H9 (cell line): ENCODE measurements at regions not wholly inside any gene's neighbourhood (a gene's known extent, or its start where the extent isn't known, plus 50 kb on each side); places are given as distances from the start of the nearest gene placed in this dataset.

Experiments used
- DNase-seq: peaks from one replicate; pipeline ENCODE4 v3.0.0-alpha.2; 2017
- H2AFZ ChIP-seq: one replicate; pipeline ENCODE4 v1.6.1; 2013; ENCODE audit warnings: mild to moderate bottlenecking, low read length, control low read depth, moderate library complexity
- H2AK5ac ChIP-seq: 2 replicates; pipeline ENCODE4 v1.6.1; 2013; ENCODE audit warnings: low read length, control low read depth, mixed read lengths; ENCODE audit not compliant: insufficient read length
- H2BK120ac ChIP-seq: one replicate; pipeline ENCODE4 v1.6.1; 2013; ENCODE audit warnings: low read depth, mild to moderate bottlenecking, low read length, control low read depth, inconsistent platforms; ENCODE audit not compliant: poor library complexity, severe bottlenecking
- H2BK12ac ChIP-seq: 2 replicates; pipeline ENCODE4 v1.6.1; 2013; ENCODE audit warnings: low read length, control low read depth, mixed read lengths, low read depth; ENCODE audit not compliant: insufficient read length
- H2BK15ac ChIP-seq: 2 replicates; pipeline ENCODE4 v1.6.1; 2013; ENCODE audit warnings: low read depth, low read length, control low read depth
- H2BK20ac ChIP-seq: one replicate; pipeline ENCODE4 v1.6.1; 2013; ENCODE audit warnings: low read depth, mild to moderate bottlenecking, low read length, control low read depth, inconsistent platforms; ENCODE audit not compliant: poor library complexity, severe bottlenecking
- H2BK5ac ChIP-seq: 2 replicates; pipeline ENCODE4 v1.6.1; 2013; ENCODE audit warnings: low read length, control low read depth, mixed read lengths; ENCODE audit not compliant: insufficient read length
- H3K14ac ChIP-seq: 2 replicates; pipeline ENCODE4 v1.6.1; 2013; ENCODE audit warnings: low read length, control low read depth; ENCODE audit not compliant: insufficient read depth
- H3K18ac ChIP-seq: 2 replicates; pipeline ENCODE4 v1.6.1; 2013; ENCODE audit warnings: low read depth, mild to moderate bottlenecking, mixed read lengths, low read length, control low read depth; ENCODE audit not compliant: insufficient read length
- H3K23ac ChIP-seq: 2 replicates; pipeline ENCODE4 v1.6.1; 2013; ENCODE audit warnings: low read length, control low read depth, mixed read lengths, low read depth; ENCODE audit not compliant: insufficient read length
- H3K23me2 ChIP-seq: 2 replicates; pipeline ENCODE4 v1.6.1; 2013; ENCODE audit warnings: low read depth, mild to moderate bottlenecking, mixed read lengths, low read length, control low read depth; ENCODE audit not compliant: insufficient read length, poor library complexity, severe bottlenecking
- H3K27ac ChIP-seq: 2 replicates; pipeline ENCODE4 v1.5.1; 2013; ENCODE audit warnings: low read length, control low read depth, mixed read lengths, low read depth; ENCODE audit not compliant: insufficient read length
- H3K27me3 ChIP-seq: 2 replicates; pipeline ENCODE4 v1.6.1; 2013; ENCODE audit warnings: low read length, control low read depth, inconsistent platforms; ENCODE audit not compliant: insufficient read depth
- H3K4ac ChIP-seq: 2 replicates; pipeline ENCODE4 v1.6.1; 2013; ENCODE audit warnings: low read depth, mild to moderate bottlenecking, control low read depth, inconsistent platforms, low read length, moderate library complexity
- H3K4me1 ChIP-seq: 2 replicates; pipeline ENCODE4 v1.6.1; 2013; ENCODE audit warnings: low read length, control low read depth, inconsistent platforms; ENCODE audit not compliant: insufficient read depth
- H3K4me2 ChIP-seq: 2 replicates; pipeline ENCODE4 v1.6.1; 2013; ENCODE audit warnings: low read length, control low read depth, mixed read lengths; ENCODE audit not compliant: insufficient read length, insufficient read depth
- H3K56ac ChIP-seq: 2 replicates; pipeline ENCODE4 v1.6.1; 2013; ENCODE audit warnings: low read depth, mild to moderate bottlenecking, mixed read lengths, low read length, control low read depth; ENCODE audit not compliant: insufficient read length
- H3K79me1 ChIP-seq: 2 replicates; pipeline ENCODE4 v1.6.1; 2013; ENCODE audit warnings: low read depth, mild to moderate bottlenecking, moderate library complexity, low read length, control low read depth, inconsistent platforms; ENCODE audit not compliant: insufficient read depth, poor library complexity, severe bottlenecking
- H3K79me2 ChIP-seq: 2 replicates; pipeline ENCODE4 v1.6.1; 2013; ENCODE audit warnings: low read length, control low read depth, inconsistent platforms; ENCODE audit not compliant: insufficient read depth
- H3K9ac ChIP-seq: 2 replicates; pipeline ENCODE4 v1.6.1; 2013; ENCODE audit warnings: low read length, control low read depth, mixed read lengths; ENCODE audit not compliant: insufficient read length; ENCODE audit errors: extremely low read depth
- H3K9me3 ChIP-seq: one replicate; pipeline ENCODE4 v1.6.1; 2013; ENCODE audit warnings: low read depth, low read length, inconsistent platforms; ENCODE audit not compliant: control insufficient read depth
- H3T11ph ChIP-seq: one replicate; pipeline ENCODE4 v1.6.1; 2013; ENCODE audit warnings: mild to moderate bottlenecking, low read length, control low read depth, inconsistent platforms
- H4K20me1 ChIP-seq: one replicate; pipeline ENCODE4 v1.6.1; 2013; ENCODE audit not compliant: control insufficient read depth, insufficient read length, insufficient read depth
- H4K5ac ChIP-seq: 2 replicates; pipeline ENCODE4 v1.6.1; 2013; ENCODE audit warnings: low read depth, mild to moderate bottlenecking, mixed read lengths, low read length, control low read depth; ENCODE audit not compliant: insufficient read length
- H4K8ac ChIP-seq: replicated peaks from 2 replicates; pipeline ENCODE4 v1.6.1; 2013; ENCODE audit warnings: low read length, control low read depth, mixed read lengths, low read depth; ENCODE audit not compliant: insufficient read length
- H4K91ac ChIP-seq: 2 replicates; pipeline ENCODE4 v1.6.1; 2013; ENCODE audit warnings: low read depth, mild to moderate bottlenecking, moderate library complexity, mixed read lengths, low read length, control low read depth; ENCODE audit not compliant: insufficient read length
- H3K27ac Mint-ChIP-seq, 3 experiments: 2 replicates in 2 of 3; 3 replicates in 1 of 3; pipeline ENCODE4 v1.8.0; 2020 to 2021; ENCODE audit warnings: mixed read lengths in 3 of 3, mild to moderate bottlenecking in 1 of 3, moderate library complexity in 1 of 3
- H3K27me3 Mint-ChIP-seq: 2 replicates; pipeline ENCODE4 v1.8.0; 2021; ENCODE audit warnings: low read depth, mild to moderate bottlenecking, moderate library complexity, mixed read lengths
- H3K36me3 Mint-ChIP-seq, 3 experiments: 2 replicates in 2 of 3; 3 replicates in 1 of 3; pipeline ENCODE4 v1.8.0; 2020 to 2021; ENCODE audit warnings: low read depth in 3 of 3, mixed read lengths in 3 of 3; ENCODE audit not compliant: insufficient read depth in 1 of 3
- H3K4me1 Mint-ChIP-seq, 2 experiments: 2 replicates each; pipeline ENCODE4 v1.8.0; 2020; ENCODE audit warnings: mixed read lengths in 2 of 2
- H3K4me3 Mint-ChIP-seq, 2 experiments: 2 replicates in 1 of 2; 3 replicates in 1 of 2; pipeline ENCODE4 v1.8.0; 2020 to 2021; ENCODE audit warnings: mild to moderate bottlenecking in 2 of 2, mixed read lengths in 2 of 2, moderate library complexity in 1 of 2
- H3K9me3 Mint-ChIP-seq, 2 experiments: 2 replicates in 1 of 2; 3 replicates in 1 of 2; pipeline ENCODE4 v1.8.0; 2020; ENCODE audit warnings: mild to moderate bottlenecking in 2 of 2, mixed read lengths in 2 of 2, moderate library complexity in 1 of 2
- WGBS: extraction: QIAGEN DNeasy Blood & Tissue Kit; methylation state at CpG from one replicate; pipeline ENCODE4 v1.1.7; 2013; ENCODE audit warnings: missing lambda C conversion rate, low lambda C conversion rate, mixed read lengths; ENCODE audit not compliant: insufficient read length; ENCODE audit errors: extremely low coverage; 5-methylcytosine and 5-hydroxymethylcytosine counted together
- TF ChIP-seq, protein P1 (sequence below): fragments of 200-600 bp; sonication (generic); conservative IDR thresholded peaks from 3 replicates; pipeline ENCODE4 v1.8.0; 2021; ENCODE audit warnings: antibody characterized with exemption, mild to moderate bottlenecking

GRCh38 chr18:39297225-39297624 lies 1731.6 kb upstream of the CELF4 start:
- H3K23me2 ChIP-seq, result no peaks in the 10 kb centered on the region
- TF ChIP-seq, protein P1, sequence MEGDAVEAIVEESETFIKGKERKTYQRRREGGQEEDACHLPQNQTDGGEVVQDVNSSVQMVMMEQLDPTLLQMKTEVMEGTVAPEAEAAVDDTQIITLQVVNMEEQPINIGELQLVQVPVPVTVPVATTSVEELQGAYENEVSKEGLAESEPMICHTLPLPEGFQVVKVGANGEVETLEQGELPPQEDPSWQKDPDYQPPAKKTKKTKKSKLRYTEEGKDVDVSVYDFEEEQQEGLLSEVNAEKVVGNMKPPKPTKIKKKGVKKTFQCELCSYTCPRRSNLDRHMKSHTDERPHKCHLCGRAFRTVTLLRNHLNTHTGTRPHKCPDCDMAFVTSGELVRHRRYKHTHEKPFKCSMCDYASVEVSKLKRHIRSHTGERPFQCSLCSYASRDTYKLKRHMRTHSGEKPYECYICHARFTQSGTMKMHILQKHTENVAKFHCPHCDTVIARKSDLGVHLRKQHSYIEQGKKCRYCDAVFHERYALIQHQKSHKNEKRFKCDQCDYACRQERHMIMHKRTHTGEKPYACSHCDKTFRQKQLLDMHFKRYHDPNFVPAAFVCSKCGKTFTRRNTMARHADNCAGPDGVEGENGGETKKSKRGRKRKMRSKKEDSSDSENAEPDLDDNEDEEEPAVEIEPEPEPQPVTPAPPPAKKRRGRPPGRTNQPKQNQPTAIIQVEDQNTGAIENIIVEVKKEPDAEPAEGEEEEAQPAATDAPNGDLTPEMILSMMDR, result no peak
- no peak overlapping the region for H4K91ac ChIP-seq
- DNase-seq, result no peak
- Mint-ChIP-seq H3K36me3 (no peaks in the 10 kb centered on the region; a peak in 3 of 7 replicates), H3K27me3 (no peaks in the 10 kb centered on the region), H3K27ac (no peak overlapping the region), H3K4me3 (no peak overlapping the region), H3K9me3 (no peaks in the 10 kb centered on the region; a peak in 1 of 5 replicates), H3K4me1 (peaks cover 7 to 11% of the 10 kb centered on the region in 2 experiments)
- no peaks in the 10 kb centered on the region for H3K79me2 ChIP-seq
- H2AFZ ChIP-seq, result no peak overlapping the region
- no peak overlapping the region for H3K18ac ChIP-seq
- no peak overlapping the region for H4K8ac ChIP-seq
- H3K9me3 ChIP-seq, result no peaks in the 10 kb centered on the region
- WGBS, result no CpG with 5 or more reads among the region's 1 CpG
- H2BK120ac ChIP-seq, result no peak overlapping the region
- no peak overlapping the region for H3K9ac ChIP-seq
- no peak overlapping the region for H2AK5ac ChIP-seq
- no peak overlapping the region for H3T11ph ChIP-seq
- no peak overlapping the region for H3K4ac ChIP-seq
- no peaks in the 10 kb centered on the region for H3K27me3 ChIP-seq
- H2BK15ac ChIP-seq, result no peak overlapping the region
- no peak overlapping the region for H2BK5ac ChIP-seq
- no peak overlapping the region for H2BK20ac ChIP-seq
- H2BK12ac ChIP-seq, result no peak overlapping the region
- H4K5ac ChIP-seq, result no peak overlapping the region
- peaks cover 3% of the 10 kb centered on the region; the same call in 1 of the 2 replicates for H3K4me1 ChIP-seq
- no peak overlapping the region for H3K4me2 ChIP-seq
- no peaks in the 10 kb centered on the region for H3K79me1 ChIP-seq
- H3K56ac ChIP-seq, result no peak overlapping the region
- no peak overlapping the region for H3K14ac ChIP-seq
- H3K27ac ChIP-seq, result no peak overlapping the region
- no peaks in the 10 kb centered on the region for H4K20me1 ChIP-seq
- H3K23ac ChIP-seq, result no peak overlapping the region
